ENCODE measurements at regions not wholly inside any gene's neighbourhood (a gene's known extent, or its start where the extent isn't known, plus 50 kb on each side); places are given as distances from the start of the nearest gene placed in this dataset.

- H3K9me3 ChIP-seq (ENCODE audit: control insufficient read depth in 2 of 3, insufficient read depth in 1 of 3, low read length in 3 of 3), result no peaks in the 10 kb centered on the region
- TF ChIP-seq, protein P1, sequence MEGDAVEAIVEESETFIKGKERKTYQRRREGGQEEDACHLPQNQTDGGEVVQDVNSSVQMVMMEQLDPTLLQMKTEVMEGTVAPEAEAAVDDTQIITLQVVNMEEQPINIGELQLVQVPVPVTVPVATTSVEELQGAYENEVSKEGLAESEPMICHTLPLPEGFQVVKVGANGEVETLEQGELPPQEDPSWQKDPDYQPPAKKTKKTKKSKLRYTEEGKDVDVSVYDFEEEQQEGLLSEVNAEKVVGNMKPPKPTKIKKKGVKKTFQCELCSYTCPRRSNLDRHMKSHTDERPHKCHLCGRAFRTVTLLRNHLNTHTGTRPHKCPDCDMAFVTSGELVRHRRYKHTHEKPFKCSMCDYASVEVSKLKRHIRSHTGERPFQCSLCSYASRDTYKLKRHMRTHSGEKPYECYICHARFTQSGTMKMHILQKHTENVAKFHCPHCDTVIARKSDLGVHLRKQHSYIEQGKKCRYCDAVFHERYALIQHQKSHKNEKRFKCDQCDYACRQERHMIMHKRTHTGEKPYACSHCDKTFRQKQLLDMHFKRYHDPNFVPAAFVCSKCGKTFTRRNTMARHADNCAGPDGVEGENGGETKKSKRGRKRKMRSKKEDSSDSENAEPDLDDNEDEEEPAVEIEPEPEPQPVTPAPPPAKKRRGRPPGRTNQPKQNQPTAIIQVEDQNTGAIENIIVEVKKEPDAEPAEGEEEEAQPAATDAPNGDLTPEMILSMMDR (IDR thresholded peaks at IDR 0.05; ENCODE audit: borderline replicate concordance, extremely low read depth, insufficient read depth), result no peak
- no peaks in the 10 kb centered on the region for H3K4me1 ChIP-seq (ENCODE audit: control insufficient read depth in 2 of 3, insufficient read depth in 2 of 3, low read depth in 1 of 3, low read length in 3 of 3)
- H3K36me3 ChIP-seq (ENCODE audit: control insufficient read depth in 2 of 3, insufficient read depth in 3 of 3, low read length in 3 of 3), result no peaks in the 10 kb centered on the region
- intact Hi-C loops (cut with DNase I), result no loop called here
- H3K27me3 ChIP-seq (ENCODE audit: control insufficient read depth, insufficient read depth, low read length), result no peaks in the 10 kb centered on the region
- no peak overlapping the region for H3K9ac ChIP-seq (ENCODE audit: low read length in 3 of 3)
- no peak overlapping the region for H3K27ac ChIP-seq (ENCODE audit: low read depth in 2 of 2, low read length in 2 of 2)
- DNase-seq, result no peak
- H3K4me3 ChIP-seq (ENCODE audit: low read length in 3 of 3), result no peak overlapping the region
- no peak for FAIRE-seq
These were observed 591.1 kb downstream of the ZPLD1 start for GRCh38 chr3:103025880-103026279.

DNA sequence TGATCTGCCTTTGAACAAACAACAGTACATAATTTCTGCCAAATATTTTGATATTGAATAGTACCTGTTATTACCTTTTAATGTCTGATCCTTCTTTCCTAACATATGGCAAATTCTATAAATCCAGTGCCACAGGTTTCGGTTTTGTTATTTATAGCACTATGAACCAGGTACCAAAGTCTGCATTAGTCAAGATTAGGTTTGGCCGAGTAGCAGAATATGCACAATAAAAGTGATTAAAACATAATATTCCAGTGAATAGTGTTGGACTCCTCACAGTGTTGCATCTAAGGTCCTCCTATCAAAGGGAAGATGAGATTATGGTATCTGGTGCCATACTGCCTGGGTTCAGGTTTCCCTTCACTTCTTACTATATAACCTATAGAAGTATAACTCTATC, 599.0 kb downstream of the ZPLD1 start:
- intact Hi-C loops (cut with DNase I), result no loop called here
- H3K27ac ChIP-seq (ENCODE audit: low read depth in 2 of 2, low read length in 2 of 2), result no peak overlapping the region
- FAIRE-seq, result no peak
- no peaks in the 10 kb centered on the region for H3K36me3 ChIP-seq (ENCODE audit: control insufficient read depth in 2 of 3, insufficient read depth in 3 of 3, low read length in 3 of 3)
- no peaks in the 10 kb centered on the region for H3K27me3 ChIP-seq (ENCODE audit: control insufficient read depth, insufficient read depth, low read length)
- H3K4me1 ChIP-seq (ENCODE audit: control insufficient read depth in 2 of 3, insufficient read depth in 2 of 3, low read depth in 1 of 3, low read length in 3 of 3), result no peaks in the 10 kb centered on the region
- H3K4me3 ChIP-seq (ENCODE audit: low read length in 3 of 3), result no peak overlapping the region
- no peak for DNase-seq
- TF ChIP-seq, protein P1 (IDR thresholded peaks at IDR 0.05; ENCODE audit: borderline replicate concordance, extremely low read depth, insufficient read depth), result no peak
- H3K9me3 ChIP-seq (ENCODE audit: control insufficient read depth in 2 of 3, insufficient read depth in 1 of 3, low read length in 3 of 3), result no peaks in the 10 kb centered on the region
- no peak overlapping the region for H3K9ac ChIP-seq (ENCODE audit: low read length in 3 of 3)

GRCh38 chr3:103047640-103048039, 612.8 kb downstream of the ZPLD1 start:
- Histone ChIP-seq H3K27me3 (ENCODE audit: control insufficient read depth, insufficient read depth, low read length) (no peaks in the 10 kb centered on the region), H3K36me3 (ENCODE audit: control insufficient read depth in 2 of 3, insufficient read depth in 3 of 3, low read length in 3 of 3) (no peaks in the 10 kb centered on the region), H3K27ac (ENCODE audit: low read depth in 2 of 2, low read length in 2 of 2) (no peak overlapping the region), H3K9me3 (ENCODE audit: control insufficient read depth in 2 of 3, insufficient read depth in 1 of 3, low read length in 3 of 3) (no peaks in the 10 kb centered on the region), H3K4me3 (ENCODE audit: low read length in 3 of 3) (no peak overlapping the region), H3K4me1 (ENCODE audit: control insufficient read depth in 2 of 3, insufficient read depth in 2 of 3, low read depth in 1 of 3, low read length in 3 of 3) (no peaks in the 10 kb centered on the region), H3K9ac (ENCODE audit: low read length in 3 of 3) (no peak overlapping the region)
- DNase-seq (no peak), FAIRE-seq (no peak)
- TF ChIP-seq, protein P1 (IDR thresholded peaks at IDR 0.05; ENCODE audit: borderline replicate concordance, extremely low read depth, insufficient read depth), result no peak
- intact Hi-C loops (cut with DNase I), result no loop called here

- no peaks in the 10 kb centered on the region for H3K9me3 ChIP-seq (ENCODE audit: control insufficient read depth in 2 of 3, insufficient read depth in 1 of 3, low read length in 3 of 3)
- DNase-seq, result no peak
- intact Hi-C loops (cut with DNase I), result no loop called here
These were observed 613.4 kb downstream of the ZPLD1 start for GRCh38 chr3:103048068-103048722.

More at GRCh38 chr3:103048068-103048722, 613.4 kb downstream of the ZPLD1 start:
- no peak for FAIRE-seq
- no peak overlapping the region for H3K4me3 ChIP-seq (ENCODE audit: low read length in 3 of 3)
- no peaks in the 10 kb centered on the region for H3K27me3 ChIP-seq (ENCODE audit: control insufficient read depth, insufficient read depth, low read length)
- H3K4me1 ChIP-seq (ENCODE audit: control insufficient read depth in 2 of 3, insufficient read depth in 2 of 3, low read depth in 1 of 3, low read length in 3 of 3), result no peaks in the 10 kb centered on the region
- no peaks in the 10 kb centered on the region for H3K36me3 ChIP-seq (ENCODE audit: control insufficient read depth in 2 of 3, insufficient read depth in 3 of 3, low read length in 3 of 3)
- no peak overlapping the region for H3K27ac ChIP-seq (ENCODE audit: low read depth in 2 of 2, low read length in 2 of 2)
- no peak overlapping the region for H3K9ac ChIP-seq (ENCODE audit: low read length in 3 of 3)
- TF ChIP-seq, protein P1 (IDR thresholded peaks at IDR 0.05; ENCODE audit: borderline replicate concordance, extremely low read depth, insufficient read depth), result no peak
